ENCODE measurements at regions not wholly inside any gene's neighbourhood (a gene's known extent, or its start where the extent isn't known, plus 50 kb on each side); places are given as distances from the start of the nearest gene placed in this dataset.

DNA sequence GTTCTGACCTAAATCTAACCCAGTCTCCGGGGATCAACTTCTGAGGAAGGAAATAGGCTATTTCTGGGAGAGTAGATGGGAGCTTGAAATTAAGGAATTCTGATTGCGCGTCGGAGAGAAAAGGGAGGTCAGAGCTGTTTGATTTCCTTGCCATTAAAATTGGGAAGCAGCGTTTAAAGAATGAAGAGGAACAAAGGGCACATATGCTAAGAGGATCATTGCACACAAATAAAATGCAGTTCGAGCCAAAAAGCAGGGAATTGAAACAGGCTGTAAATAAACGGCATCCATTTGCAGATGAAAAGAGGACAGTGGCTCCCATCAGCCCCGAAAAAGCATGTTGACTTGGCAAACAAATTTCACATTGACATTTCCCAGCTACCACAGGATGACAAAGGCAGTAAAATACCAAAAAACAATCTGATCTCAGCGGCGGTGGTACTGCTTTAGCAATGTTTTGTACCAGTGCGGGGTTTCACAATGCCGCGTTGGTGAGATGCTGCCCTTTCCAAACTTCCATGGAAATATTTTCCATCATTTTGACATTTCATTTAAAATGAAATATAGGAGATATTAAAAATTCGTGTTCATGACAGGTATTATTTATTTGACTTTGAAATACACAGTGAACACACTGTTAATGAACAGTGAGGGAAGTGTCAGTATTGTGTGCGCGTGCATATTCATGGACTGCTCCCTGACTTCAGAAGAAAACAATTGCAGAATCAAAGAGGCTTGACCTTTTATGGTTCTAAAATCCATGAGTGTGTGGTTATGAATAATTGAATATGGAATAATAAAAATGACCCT, 108.8 kb downstream of the SQOR start:
- no peak for DNase-seq (ENCODE audit: low read depth in 2 of 2, low spot score in 1 of 2)

DNA sequence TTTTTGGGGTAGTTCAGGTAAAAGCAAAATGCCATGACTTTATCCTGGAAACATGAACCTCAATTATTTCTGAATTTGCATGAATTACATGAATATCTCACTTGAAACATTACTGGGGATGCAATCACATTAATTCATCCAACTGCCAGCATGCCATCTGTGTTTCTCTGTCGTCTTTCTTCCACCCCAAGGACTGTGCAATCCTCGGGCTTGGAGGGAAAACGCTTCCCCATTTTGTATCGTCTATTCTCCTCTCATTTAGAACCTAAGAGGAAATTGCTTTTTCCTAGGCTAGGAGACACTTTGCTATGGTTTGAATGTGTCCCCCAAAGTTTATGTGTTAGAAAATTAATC, 109.4 kb downstream of the SQOR start:
- no peak for DNase-seq (ENCODE audit: low read depth in 2 of 2, low spot score in 1 of 2)

DNA sequence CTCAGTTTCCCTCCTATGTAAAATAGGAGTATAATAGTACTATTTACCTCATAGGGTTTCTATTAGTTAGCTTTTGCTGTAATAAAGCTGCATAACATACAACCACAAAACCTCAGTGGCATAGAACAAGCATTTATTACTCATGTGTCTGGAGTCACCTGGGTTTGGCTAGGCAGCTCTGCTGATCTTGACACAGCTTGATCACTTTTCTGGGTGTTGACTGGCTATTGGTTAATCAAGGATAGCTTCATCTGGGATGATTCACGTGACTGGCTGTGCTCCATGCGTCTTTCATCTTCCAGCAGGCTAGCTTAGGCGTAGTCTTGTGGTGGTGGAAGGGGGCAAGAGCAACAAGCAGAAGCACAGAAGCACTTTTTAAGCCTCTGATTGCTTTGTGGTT, 112.6 kb downstream of the SQOR start:
- DNase-seq (ENCODE audit: low read depth in 2 of 2, low spot score in 1 of 2) = no peak

DNA sequence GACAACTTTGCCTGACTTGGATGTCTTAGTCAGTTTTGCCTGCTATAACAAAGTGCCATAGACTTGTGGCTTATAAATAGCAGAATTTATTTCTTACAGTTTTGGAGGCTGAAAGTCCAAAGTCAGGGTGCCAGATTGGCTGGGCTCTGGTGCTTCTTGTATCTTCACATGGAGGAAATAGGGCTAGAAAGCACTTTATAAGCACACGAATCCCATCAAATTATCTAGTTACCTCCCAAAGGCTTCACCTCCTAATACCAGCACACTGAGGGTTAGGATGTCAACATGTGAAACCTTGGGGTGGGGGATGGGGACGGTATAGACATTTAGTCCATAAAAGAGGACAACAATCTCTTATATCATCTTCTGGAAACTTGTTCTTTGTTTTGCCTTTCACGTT, 116.8 kb downstream of the SQOR start:
- no peak for DNase-seq (ENCODE audit: low read depth in 2 of 2, low spot score in 1 of 2)

DNA sequence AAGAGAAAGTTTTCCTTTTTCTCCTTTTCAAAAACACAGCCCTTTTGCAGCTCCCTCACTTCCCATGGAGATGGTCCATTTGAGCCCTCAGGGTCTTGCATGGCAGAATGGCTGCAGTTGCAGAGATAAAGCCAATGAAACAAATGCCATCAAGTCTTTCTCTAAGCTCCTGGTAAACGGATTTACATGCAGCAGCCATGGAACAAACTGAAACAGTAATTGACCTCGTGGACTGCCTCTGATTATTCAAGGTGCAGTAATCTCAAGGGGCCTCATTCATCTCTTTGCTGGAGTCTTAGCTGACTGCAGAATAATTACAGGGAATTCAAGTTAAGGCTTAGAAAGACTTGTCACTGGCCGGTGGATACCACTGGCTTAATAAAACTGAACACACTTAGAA, 125.1 kb downstream of the SQOR start:
- DNase-seq (ENCODE audit: low read depth in 2 of 2, low spot score in 1 of 2) = no peak

DNA sequence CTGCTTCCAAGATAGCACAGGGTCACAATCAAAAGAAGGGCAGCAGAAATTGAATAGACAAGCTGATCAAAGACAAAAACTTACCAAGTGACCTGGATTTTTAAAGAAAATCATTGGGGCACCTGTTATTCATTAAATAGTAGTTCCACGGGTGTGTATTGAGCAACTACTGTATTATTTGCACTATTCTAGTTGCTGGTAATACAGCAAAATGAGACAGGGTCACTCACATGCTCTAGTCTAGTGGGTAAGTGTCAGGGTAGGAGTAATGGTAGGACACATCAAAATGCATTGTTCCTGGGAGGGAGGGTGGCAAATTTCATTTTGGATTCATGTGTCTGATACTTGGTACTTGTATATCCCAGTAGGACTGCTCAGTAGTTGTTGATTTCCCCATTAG, 127.9 kb downstream of the SQOR start:
- DNase-seq (ENCODE audit: low read depth in 2 of 2, low spot score in 1 of 2) = no peak

DNA sequence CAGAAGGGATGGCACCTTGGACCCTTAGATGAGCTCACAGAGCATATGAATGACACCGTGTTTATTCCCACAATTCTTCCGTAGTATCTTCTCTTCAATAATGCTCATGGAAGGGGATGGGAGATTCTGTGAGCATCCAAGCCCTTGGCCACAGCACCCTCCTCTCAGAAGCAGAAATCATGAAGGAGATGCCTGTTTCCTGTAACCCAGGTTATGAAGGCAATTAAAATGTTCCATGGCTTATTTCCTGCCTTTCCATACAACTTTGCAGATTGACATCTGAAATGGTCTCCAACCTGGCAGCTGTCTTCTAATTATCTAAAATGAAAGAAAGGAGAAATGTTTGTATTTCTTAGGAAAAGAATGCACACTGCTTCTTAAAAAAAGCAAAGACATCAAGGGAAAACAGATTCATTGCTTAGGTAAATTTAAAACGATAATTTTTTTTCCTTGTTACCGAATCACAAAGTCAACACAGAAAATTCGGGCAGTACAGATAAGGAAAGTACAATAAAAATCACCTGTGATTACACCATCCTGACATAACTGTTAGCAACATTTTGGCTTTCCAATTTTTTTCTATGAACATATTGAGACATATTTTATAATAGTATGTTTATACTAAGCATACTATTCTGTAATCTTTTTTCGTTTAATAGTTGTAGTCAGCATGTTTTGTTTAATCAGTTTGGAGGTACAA, 128.5 kb downstream of the SQOR start:
- DNase-seq (ENCODE audit: low read depth in 2 of 2, low spot score in 1 of 2) = no peak

DNA sequence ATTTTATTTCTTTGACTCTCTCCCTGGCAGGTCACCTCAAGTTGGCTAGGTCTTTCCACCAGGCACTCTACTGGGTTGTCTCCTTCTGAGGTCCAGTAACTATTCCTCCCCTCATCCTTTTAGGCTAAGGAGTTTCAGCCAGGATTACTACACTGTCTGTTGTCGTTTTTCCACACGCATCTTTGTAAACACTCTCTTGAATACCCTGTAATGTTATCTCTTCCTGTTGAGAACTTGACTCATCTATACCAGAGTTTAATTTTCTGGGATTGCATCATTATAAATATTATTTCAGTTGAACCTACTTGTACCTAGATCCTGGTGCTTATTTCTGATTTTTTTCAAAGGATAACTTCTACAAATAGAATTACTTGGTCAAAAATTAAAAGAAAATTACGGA, 138.3 kb downstream of the SQOR start:
- DNase-seq (ENCODE audit: low read depth in 2 of 2, low spot score in 1 of 2) = no peak

DNA sequence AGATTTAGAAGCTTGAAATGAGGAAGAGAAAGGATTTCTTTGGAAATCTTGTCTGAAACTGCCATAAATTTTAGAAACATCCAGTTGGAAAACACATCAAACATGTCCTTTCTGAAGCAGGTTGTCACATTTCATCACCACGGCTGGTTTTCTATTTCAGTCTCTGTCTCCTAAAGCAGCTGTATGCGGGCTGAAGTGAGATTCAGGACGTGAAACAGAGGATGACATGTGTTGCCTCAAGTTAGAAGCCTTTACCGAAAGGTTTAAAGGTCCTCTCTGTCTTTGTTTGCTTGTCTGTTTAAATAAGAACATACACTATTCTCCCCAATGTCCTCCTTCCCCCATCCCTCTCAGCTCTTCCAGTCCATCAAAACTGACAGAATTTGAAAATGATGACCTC, 141.9 kb downstream of the SQOR start:
- DNase-seq (ENCODE audit: low read depth in 2 of 2, low spot score in 1 of 2) = no peak

DNA sequence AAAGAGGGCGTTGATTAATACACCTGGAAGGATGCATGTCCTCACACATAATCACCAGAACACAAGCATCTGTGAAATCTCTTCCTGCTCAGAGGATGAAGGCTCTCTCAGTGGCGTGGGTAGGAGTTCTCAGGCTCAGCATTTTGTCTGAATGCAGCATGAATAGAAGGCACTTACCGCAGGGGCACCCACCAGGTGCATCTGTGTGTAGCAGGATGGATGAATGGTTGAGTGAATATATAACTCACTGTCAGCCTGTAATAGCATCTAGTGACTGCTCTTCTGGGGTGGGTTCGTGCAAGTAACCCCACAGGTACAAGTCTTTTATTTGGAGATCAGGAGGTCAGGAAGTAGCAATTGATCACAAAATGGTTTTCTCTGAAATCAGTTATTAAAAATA, 143.0 kb downstream of the SQOR start:
- no peak for DNase-seq (ENCODE audit: low read depth in 2 of 2, low spot score in 1 of 2)

DNA sequence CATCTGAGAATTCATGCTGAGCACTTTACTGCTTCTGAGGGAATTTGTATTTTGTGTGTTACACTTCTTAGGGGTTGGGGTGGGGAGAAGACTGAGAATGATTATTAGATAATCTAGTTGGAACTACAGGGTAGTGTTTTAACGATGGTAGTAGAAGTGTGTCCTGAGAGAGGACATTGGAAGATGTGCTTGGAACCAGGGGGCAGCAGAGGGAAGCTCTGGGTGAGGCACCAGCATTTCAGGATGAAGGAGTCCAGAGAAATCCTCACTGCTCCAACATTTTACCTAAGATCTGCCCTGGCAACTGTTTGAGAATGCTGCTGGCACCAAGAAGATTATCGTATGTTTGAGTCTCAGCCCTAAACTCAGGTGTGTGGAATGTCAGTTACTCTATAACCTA, 145.5 kb downstream of the SQOR start:
- no peak for DNase-seq (ENCODE audit: low read depth in 2 of 2, low spot score in 1 of 2)

DNA sequence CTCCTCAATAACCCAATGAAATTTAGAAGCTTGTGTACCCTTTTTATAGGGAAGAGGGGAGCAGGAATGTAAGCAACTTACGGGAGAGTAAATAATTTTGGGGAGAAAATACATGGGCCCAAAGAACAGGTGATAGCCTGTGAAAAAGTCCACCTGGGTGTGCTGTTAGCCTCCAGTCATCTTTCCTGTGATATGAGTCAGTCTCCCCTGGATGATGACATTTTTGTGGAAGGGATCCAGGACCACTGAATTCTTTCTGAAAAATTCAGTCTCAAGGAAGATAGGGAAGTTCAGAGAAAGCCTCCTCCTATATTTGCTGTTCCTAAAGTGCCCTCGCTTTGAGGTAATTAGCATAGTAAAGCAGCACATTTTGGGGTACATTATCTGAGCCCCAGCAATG, 149.8 kb downstream of the SQOR start:
- no peak for DNase-seq (ENCODE audit: low read depth in 2 of 2, low spot score in 1 of 2)

DNA sequence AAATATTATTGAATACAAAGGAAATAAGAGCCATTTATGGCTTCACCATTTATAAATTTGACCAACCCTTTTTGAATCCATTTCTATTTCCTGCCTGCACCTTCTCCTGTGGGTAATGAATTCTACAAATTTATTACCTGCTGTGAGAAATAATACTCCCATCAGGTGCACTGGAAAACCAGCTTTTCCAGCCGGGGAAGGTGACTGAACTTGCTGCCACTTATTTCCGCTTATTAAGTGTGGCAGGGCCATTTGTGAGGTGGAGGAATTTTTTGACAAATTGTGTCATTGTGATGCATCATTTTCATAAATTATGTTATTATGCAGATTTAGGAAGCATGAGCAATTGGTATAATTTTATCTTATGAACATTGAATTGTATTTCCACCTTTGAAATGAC, 151.1 kb downstream of the SQOR start:
- no peak for DNase-seq (ENCODE audit: low read depth in 2 of 2, low spot score in 1 of 2)

DNA sequence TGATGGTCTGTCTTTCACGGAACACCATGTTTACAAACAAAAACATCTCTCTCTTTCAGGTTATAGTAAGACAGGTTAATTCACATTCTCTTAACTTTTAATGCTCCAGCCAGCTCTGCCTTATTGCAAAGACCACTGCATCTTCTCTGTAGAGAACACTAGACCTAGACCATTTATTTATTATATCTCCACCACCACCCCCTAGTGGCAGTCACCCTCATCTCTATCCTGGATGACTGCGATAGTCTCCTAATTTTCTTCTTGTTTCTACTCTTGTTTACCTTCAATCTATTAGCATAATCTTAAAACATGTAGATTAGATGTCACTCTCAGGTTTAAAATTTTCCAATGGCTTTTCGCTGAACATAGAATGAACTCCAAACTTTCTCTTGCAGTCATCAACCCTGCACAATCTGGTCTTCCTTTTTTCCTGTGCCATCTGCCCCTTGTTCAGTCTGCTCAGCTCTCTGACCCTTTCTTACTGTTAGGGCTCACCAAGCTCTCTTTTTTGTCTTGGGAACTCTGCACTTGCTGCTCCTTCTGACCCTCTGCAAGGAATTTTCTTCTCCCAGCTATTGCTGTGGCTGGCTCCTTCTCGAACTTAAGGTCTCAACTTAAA, 155.6 kb downstream of the SQOR start:
- no peak for DNase-seq (ENCODE audit: low read depth in 2 of 2, low spot score in 1 of 2)

DNA sequence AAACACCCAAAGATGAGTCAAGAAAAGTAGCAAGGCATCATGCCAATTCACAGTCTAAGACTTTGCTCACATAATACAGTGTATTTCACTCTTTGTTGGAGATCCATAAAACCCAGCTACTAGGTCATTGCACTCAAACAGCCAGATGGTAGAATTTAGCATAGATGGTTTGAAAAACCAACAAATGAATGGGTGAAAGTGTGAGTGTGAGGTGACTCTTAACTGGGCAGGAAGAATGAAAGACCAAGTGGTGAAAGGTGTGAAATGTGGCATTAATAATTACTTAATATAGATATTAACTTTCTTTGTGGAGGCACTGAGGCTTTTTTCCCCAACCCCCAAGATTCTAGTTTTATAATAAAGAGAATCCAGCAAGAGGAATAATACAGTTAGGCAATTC, 159.5 kb downstream of the SQOR start:
- DNase-seq (ENCODE audit: low read depth in 2 of 2, low spot score in 1 of 2) = no peak

DNA sequence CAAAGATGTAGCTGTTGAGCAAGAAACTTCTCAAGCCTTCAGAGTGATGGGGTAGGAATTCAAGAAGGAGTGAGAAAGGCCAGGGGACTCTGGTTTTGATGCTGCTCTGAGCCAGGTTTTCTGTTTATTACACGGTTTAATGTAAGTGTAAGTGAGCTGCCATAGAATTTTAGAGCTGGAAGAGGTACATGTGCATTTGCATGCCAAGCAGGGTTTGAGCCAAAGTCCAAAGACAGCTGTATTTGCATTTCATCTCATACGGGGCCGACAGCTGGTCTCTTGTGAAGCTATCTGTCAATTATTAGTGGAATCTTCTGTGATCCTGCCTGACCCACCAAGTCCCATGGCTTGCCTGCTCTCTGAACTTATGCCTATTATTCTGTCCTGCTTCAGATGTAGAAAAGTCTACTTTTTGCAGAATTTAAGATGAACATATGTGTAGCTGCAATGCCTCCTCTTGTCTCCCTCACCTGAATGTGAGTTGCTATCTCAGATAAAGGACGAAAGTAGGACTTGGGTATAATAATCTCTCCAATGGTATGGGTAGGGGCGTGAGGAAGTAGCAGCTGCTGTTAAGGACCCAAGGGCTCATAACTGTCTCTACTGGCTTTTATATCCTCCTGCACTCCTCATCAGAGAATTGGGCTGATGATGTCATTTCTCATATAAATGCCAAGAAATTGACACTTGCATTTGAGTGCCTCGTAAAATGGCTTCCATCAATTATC, 160.0 kb downstream of the SQOR start:
- DNase-seq (ENCODE audit: low read depth in 2 of 2, low spot score in 1 of 2) = no peak

DNA sequence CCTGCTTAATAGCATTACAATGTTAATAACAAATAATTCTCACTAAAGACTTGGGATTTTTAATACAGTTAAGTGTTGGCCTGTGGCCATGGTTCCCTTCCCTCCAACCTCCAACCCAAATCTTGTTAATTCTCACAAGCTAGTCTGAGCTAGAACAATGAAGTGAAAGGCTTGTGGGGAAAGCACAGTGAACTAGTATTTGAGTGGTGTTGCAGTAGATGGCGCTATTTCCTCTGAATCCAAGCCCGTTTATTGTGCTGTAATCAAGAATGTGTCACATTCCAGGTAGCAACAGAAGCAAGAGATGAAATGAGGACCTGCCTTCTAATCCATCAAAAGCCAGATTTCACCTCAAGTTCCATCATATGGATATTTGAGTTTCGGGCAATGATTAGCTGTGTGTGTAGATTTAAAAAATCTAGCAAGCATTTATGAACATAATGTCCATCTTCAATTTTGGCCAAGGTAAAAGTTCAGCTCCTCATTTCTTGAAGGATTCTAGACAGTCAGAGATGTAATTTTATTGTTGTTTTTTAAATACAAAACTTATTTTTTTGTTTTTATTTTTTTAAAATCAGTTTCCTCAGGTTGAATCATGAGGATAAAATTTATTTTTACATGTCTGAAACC, 160.7 kb downstream of the SQOR start:
- DNase-seq (ENCODE audit: low read depth in 2 of 2, low spot score in 1 of 2) = no peak

DNA sequence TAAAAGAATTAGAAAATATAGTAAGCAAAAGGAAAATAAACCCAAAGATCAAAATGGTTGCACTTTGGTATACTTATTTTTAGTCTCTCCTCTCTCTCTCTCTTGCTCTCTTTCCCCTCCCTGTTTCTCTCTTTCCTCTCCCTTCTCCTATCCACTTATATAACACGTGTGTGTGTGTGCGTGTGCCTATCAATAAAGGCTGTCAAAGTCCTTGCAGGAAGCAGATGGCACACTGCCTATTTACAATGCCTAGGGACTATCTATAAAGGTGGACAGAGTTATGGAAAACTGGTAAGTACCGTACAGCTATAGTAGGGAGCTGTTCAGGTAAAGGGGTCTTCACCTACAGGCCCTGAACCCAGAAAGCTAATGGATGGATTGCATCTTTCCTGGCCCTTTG, 161.6 kb downstream of the SQOR start:
- no peak for DNase-seq (ENCODE audit: low read depth in 2 of 2, low spot score in 1 of 2)

DNA sequence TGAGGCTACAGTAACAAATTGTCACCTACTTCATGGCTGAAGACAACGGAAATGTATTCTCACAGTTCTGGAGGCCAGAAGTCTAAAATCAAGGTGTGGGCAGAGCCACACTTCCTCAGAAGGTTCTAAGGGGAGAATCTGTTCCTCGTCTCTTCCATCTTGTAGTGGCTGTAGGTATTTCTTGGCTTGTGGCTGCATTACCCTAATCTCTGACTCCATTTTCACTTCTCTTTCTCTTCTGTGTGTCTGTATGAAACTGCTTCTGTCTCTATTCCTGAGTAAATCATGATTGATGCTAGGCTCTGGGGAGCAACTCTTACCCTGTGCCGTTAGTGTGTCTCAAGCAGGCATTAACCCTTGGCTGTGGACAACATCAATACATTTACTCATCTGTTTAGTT, 164.7 kb downstream of the SQOR start:
- no peak for DNase-seq (ENCODE audit: low read depth in 2 of 2, low spot score in 1 of 2)

DNA sequence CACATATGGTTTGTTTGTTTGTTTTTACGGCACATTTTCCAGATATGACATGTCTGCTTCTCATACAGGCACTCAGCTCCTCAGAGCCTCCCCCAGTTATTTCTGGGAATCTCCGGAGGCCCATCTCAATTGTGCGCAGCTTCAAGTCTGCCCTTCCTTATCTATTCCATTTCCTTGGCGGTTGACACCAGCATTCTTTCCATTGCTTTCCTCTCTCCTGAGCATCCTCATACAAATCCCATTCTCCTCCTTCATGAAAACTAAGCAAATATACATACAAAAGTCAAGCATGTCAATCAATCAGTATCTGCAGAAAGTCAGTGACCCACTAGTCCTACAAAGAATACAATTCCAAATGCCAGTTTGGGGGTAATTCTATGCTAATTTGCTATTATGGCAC, 166.7 kb downstream of the SQOR start:
- no peak for DNase-seq (ENCODE audit: low read depth in 2 of 2, low spot score in 1 of 2)

DNA sequence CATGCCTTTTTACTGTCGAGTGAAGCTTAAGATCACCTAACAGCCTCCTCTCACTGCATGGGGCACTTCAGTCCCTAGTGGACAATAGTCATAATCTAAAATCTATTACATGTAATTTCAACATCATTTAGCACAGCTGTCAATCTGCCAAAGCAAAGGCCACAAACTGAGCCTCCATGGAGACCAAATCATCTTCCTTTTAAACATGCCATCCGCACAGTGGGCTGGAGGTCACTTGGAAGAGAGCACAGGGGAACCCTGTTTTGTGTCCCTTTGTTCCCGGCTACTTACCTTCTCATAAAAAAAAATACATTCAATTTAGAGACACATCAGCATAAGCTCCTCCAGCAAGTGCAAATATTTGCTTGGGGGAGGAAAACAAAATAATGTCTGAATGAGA, 167.3 kb downstream of the SQOR start:
- DNase-seq (ENCODE audit: low read depth in 2 of 2, low spot score in 1 of 2) = no peak

DNA sequence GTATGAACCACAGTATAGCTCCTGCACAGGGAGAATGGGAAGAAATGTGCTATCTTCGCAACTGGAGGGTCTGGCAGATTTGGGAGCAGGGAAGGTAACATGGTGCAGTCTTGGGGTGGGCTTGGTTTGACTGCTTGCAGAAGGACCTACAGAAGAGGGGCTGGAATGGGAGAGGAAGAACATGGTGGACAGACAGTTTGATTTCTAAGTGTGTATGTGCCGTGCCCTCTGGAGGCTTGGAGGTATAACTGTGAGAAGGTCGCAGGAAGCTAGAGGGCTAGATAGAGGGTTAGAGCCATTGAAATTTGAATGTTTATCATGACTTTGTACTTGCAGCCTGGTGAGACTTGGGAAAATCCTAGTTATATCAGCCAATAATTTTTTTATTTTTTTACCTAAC, 169.2 kb downstream of the SQOR start:
- no peak for DNase-seq (ENCODE audit: low read depth in 2 of 2, low spot score in 1 of 2)
